Esophagus muscularis mucosa (tissue), 3 donors: ENCODE measurements at regions not wholly inside any gene's neighbourhood (a gene's known extent, or its start where the extent isn't known, plus 50 kb on each side); places are given as distances from the start of the nearest gene placed in this dataset.
"Not testable (repeated sequence)": the region's sequence is repeated elsewhere in the genome, so short reads cannot be mapped to it uniquely, and the experiment has no call there.

Experiments
- CTCF ChIP-seq, 3 experiments: fragments of 200-600 bp in 2 of 3; fragments of 450-650 bp in 1 of 3; sonication (generic) in 2 of 3; IDR thresholded peaks; one replicate each; pipeline ENCODE4 v1.5.1; 2017 to 2019; ENCODE audit warnings: antibody characterized with exemption in 3 of 3, mild to moderate bottlenecking in 2 of 3, moderate library complexity in 1 of 3
- POLR2A ChIP-seq: fragments of 450-650 bp; IDR thresholded peaks from one replicate; pipeline ENCODE4 v1.6.1; 2017; ENCODE audit warnings: antibody characterized with exemption, moderate library complexity, mild to moderate bottlenecking, low read depth
- POLR2AphosphoS5 ChIP-seq, 2 donors: sonication (generic); formaldehyde crosslinking; IDR thresholded peaks; one replicate each; pipeline ENCODE4 v1.6.1; 2017; ENCODE audit warnings: antibody characterized with exemption in 2 of 2

- TF ChIP-seq CTCF (IDR thresholded peaks at IDR 0.05); POLR2AphosphoS5 (IDR thresholded peaks at IDR 0.05); POLR2A: not testable (repeated sequence)
Measured at GRCh38 chr21:10002762-10003313, 518.5 kb upstream of the TPTE start.
